ENCODE measurements at regions not wholly inside any gene's neighbourhood (a gene's known extent, or its start where the extent isn't known, plus 50 kb on each side); places are given as distances from the start of the nearest gene placed in this dataset.

- H3K4me3 ChIP-seq (ENCODE audit: low read length) = no peak overlapping the region
- DNase-seq (ENCODE audit: low read depth) = no peak
- no peak for TF ChIP-seq CTCF (conservative IDR thresholded peaks at IDR 0.05; ENCODE audit: low read depth, low read length)
These were observed 166.1 kb downstream of the BCOR start for GRCh38 chrX:39931529-39932282.

GRCh38 chrX:39935411-39936064, 162.2 kb downstream of the BCOR start:
- DNase-seq (ENCODE audit: low read depth) = no peak
- no peak for TF ChIP-seq CTCF (conservative IDR thresholded peaks at IDR 0.05; ENCODE audit: low read depth, low read length)
- no peak overlapping the region for H3K4me3 ChIP-seq (ENCODE audit: low read length)

DNA sequence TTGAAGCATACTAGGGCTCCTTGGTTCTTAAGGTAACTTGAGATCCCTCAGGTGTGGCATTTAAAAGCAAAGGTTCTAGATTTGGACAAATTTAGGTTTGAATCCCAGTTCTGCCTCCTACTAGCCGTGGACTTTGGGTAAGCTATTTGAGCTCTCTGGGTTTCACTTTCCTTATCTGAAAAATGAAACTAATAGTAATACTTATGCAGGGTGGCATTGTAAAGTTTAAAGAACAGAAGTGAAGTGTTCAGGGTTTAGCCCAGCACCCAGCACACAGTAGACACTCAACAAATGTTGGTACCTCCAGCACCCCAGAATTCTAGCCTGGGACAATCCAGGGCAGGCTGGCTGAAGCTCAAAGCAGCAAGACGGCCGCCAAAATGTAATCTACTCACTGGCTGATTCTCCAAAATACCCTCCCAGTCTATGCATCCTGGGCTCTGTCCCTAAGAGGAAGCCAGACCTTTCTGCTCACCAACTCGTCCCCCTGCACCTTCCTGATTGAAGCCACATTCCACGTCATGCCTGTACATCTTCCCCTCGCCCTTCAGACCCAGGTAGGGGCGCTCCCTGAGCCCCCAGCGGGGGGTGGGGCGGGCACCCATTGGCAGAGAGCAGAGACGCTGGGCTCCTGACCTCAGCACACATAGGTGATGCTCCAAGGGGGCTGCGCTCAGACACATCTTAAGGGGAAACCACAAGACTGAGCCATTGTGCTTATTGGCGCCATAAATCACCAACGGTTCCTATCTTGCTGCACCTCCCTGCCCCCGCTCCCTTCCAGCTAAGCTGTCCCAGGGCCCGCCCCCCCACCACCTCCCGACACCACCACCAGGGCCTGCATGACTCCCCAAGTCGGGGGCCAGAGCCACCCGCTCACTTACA, 160.6 kb downstream of the BCOR start:
- DNase-seq (ENCODE audit: low read depth) = no peak
- no peak for TF ChIP-seq CTCF (conservative IDR thresholded peaks at IDR 0.05; ENCODE audit: low read depth, low read length)
- no peak overlapping the region for H3K4me3 ChIP-seq (ENCODE audit: low read length)

DNA sequence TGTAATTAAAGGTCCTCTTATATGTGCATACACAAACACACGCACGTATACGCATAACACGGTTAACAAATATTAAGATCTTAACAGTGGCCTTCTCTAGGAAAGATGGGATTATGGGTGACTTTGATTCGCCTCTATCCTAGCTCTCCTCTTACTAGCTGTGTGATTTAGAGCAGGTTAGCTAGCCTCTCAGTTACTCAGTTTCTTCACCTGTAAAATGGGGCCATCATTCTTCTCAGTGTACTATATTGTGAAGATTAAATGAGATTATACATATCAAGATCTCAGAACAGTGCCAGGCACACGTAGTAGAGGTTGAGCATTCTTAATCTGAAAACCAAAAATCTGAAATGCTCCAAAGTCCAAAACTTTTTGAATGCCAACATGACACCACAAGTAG, 159.3 kb downstream of the BCOR start:
- no peak for TF ChIP-seq CTCF (conservative IDR thresholded peaks at IDR 0.05; ENCODE audit: low read depth, low read length)
- DNase-seq (ENCODE audit: low read depth) = no peak

GRCh38 chrX:39939678-39940077, 158.1 kb downstream of the BCOR start:
- TF ChIP-seq CTCF (conservative IDR thresholded peaks at IDR 0.05; ENCODE audit: low read depth, low read length) = no peak
- no peak overlapping the region for H3K4me3 ChIP-seq (ENCODE audit: low read length)
- no peak for DNase-seq (ENCODE audit: low read depth)

More for the DNA sequence above, 159.3 kb downstream of the BCOR start:
- H3K4me3 ChIP-seq (ENCODE audit: low read length) = no peak overlapping the region

- peak; percentile 38 for DNase-seq (ENCODE audit: low read depth)
- no peak overlapping the region for H3K4me3 ChIP-seq (ENCODE audit: low read length)
- TF ChIP-seq CTCF (conservative IDR thresholded peaks at IDR 0.05; ENCODE audit: low read depth, low read length) = no peak
These were observed 156.3 kb downstream of the BCOR start for GRCh38 chrX:39941332-39941920.
